Left ventricle myocardium inferior (tissue), 1 donor: ENCODE measurements at regions not wholly inside any gene's neighbourhood (a gene's known extent, or its start where the extent isn't known, plus 50 kb on each side); places are given as distances from the start of the nearest gene placed in this dataset.

ENCODE experiments used
- DNase-seq: peaks from one replicate; pipeline ENCODE4 v3.0.0-alpha.2; 2020
- H3K27ac ChIP-seq: fragments of 200-600 bp; replicated peaks from 2 replicates; pipeline ENCODE4 v1.8.0; 2021
- H3K27me3 ChIP-seq: fragments of 200-600 bp; 2 replicates; pipeline ENCODE4 v1.8.0; 2021; ENCODE audit warnings: low read depth
- H3K36me3 ChIP-seq: fragments of 200-600 bp; 2 replicates; pipeline ENCODE4 v1.8.0; 2021
- H3K4me1 ChIP-seq: fragments of 200-600 bp; 2 replicates; pipeline ENCODE4 v1.8.0; 2021
- H3K4me3 ChIP-seq: fragments of 200-600 bp; 2 replicates; pipeline ENCODE4 v1.8.0; 2021; ENCODE audit warnings: mild to moderate bottlenecking, moderate library complexity
- H3K9me3 ChIP-seq: fragments of 200-600 bp; replicated peaks from 2 replicates; pipeline ENCODE4 v1.8.0; 2021
- CTCF ChIP-seq: fragments of 200-600 bp; IDR thresholded peaks from 2 replicates; pipeline ENCODE4 v1.8.0; 2021; ENCODE audit warnings: antibody characterized with exemption, mild to moderate bottlenecking, borderline replicate concordance
- intact Hi-C: fragments of 100-400 bp; cut with micrococcal nuclease; formaldehyde crosslinking; loops from one replicate; pipeline ENCODE4 v1.11.0; 2022
- donor health status: DM: no; HTN: yes; CAD: no; lungs with severe emphysema.

DNA sequence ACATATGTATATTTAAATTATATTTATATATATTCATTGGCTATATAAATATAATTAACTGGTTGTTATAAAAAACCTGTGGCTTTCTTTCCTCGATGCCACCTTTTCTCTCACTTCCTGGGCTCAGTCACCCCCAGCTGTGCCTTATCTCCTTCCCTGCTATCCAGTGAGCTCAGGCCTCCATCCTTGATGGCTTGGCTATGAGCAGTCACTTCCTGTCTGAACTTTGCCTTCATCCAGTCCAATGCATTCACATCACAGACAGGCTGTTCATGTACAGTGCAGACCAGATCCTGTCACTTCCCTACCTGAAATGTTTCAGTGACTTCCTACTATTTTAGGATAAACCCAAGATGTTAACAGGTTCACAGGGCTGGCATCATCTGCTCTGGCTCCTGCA, 115.3 kb upstream of the PRB2 start:
- Histone ChIP-seq H3K27ac (no peak overlapping the region), H3K27me3 (peaks cover 14% of the 10 kb centered on the region), H3K36me3 (no peaks in the 10 kb centered on the region), H3K9me3 (no peaks in the 10 kb centered on the region), H3K4me1 (no peaks in the 10 kb centered on the region), H3K4me3 (no peak overlapping the region)
- TF ChIP-seq CTCF, result no peak
- DNase-seq, result no peak
- intact Hi-C loops, result no loop called here

- H3K9me3 ChIP-seq, result no peaks in the 10 kb centered on the region
- peaks cover 26% of the 10 kb centered on the region for H3K27me3 ChIP-seq
- no peak for DNase-seq
- no peak overlapping the region for H3K27ac ChIP-seq
- intact Hi-C loops, result no loop called here
- TF ChIP-seq CTCF, result no peak
- no peak overlapping the region for H3K4me3 ChIP-seq
- no peaks in the 10 kb centered on the region for H3K36me3 ChIP-seq
- H3K4me1 ChIP-seq, result no peaks in the 10 kb centered on the region
Observed at GRCh38 chr12:11513288-11513687, 117.9 kb upstream of the PRB2 start.

GRCh38 chr12:11517080-11517479, 121.7 kb upstream of the PRB2 start:
- Histone ChIP-seq H3K9me3 (no peaks in the 10 kb centered on the region), H3K27ac (no peak overlapping the region), H3K27me3 (peaks cover 23% of the 10 kb centered on the region), H3K4me3 (no peak overlapping the region), H3K36me3 (no peaks in the 10 kb centered on the region), H3K4me1 (no peaks in the 10 kb centered on the region)
- TF ChIP-seq CTCF, result no peak
- DNase-seq, result no peak
- intact Hi-C loops, result no loop called here

DNA sequence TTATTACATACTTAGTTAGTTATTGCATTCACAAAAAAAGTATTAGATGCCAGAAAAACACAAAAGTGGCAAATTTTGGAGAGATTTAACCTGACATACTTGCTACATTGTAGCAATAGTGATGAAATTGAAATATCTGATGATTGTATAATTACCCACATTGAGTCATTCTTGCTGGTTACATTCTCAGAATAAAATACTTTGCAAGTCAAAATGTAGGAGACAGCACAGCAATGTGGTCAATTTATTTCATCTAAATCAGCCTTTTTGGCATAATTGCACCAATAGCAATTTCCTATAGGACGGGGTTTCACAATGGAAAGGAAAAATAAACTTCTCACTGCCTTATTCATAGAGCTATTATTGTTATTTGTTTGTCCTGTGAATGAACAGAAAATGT, 125.0 kb upstream of the ETV6 start:
- Histone ChIP-seq H3K9me3 (no peaks in the 10 kb centered on the region), H3K36me3 (no peaks in the 10 kb centered on the region), H3K27ac (no peak overlapping the region), H3K27me3 (peaks cover 8% of the 10 kb centered on the region), H3K4me3 (no peak overlapping the region), H3K4me1 (no peaks in the 10 kb centered on the region)
- no peak for DNase-seq
- TF ChIP-seq CTCF, result no peak
- intact Hi-C loops, result no loop called here

DNA sequence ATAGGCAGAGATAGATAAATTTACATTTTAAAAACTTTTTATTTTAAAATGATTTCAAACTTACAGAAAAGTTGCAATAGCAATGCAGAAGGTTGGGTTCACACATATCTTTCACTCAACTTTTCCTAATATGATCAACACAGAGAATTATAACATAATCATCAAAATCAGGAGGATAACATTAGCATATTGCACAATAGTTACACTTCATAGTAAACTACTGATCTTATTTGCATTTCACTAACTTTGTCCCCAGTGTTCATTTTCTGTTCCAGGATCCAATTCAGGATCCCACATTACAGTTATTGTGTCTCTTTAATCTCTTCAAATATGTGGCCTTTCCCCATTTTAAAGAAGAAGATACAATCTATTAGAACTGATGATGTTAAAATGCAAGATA, 115.4 kb upstream of the ETV6 start:
- TF ChIP-seq CTCF, result no peak
- H3K4me1 ChIP-seq, result no peaks in the 10 kb centered on the region
- H3K27me3 ChIP-seq, result peaks cover 34% of the 10 kb centered on the region
- intact Hi-C loops, result no loop called here
- H3K9me3 ChIP-seq, result peaks cover 4% of the 10 kb centered on the region
- no peak overlapping the region for H3K27ac ChIP-seq
- DNase-seq, result no peak
- H3K36me3 ChIP-seq, result no peaks in the 10 kb centered on the region
- no peak overlapping the region for H3K4me3 ChIP-seq

DNA sequence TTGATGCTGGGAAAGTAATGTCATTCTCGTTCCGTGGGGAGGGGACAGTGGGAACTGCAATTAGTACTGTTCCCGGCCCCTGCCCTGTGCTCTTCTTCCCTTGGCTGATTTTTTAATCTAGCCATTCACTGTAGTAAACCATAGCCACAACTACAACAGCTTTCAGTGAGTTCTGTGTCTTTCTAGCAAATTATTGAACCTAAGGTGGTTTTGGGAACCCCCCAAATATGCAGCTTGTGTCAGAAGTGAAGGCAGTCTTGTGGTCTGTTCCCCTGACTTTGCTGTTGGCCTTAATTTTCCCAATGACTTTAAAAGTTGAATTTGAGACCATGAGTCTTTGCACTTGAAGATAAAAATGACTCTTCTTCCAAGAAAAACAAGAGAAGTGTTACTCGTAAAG, 114.3 kb upstream of the ETV6 start:
- Histone ChIP-seq H3K36me3 (no peaks in the 10 kb centered on the region), H3K9me3 (peaks cover 4% of the 10 kb centered on the region), H3K27ac (no peak overlapping the region), H3K27me3 (peaks cover 25% of the 10 kb centered on the region), H3K4me1 (no peaks in the 10 kb centered on the region), H3K4me3 (no peak overlapping the region)
- no peak for DNase-seq
- no peak for TF ChIP-seq CTCF
- intact Hi-C loops, result no loop called here
